ENCODE measurements at regions not wholly inside any gene's neighbourhood (a gene's known extent, or its start where the extent isn't known, plus 50 kb on each side); places are given as distances from the start of the nearest gene placed in this dataset.

GRCh38 chr6:20292905-20293304, 80.6 kb upstream of the MBOAT1 start:
- no peak for DNase-seq
- H3K27ac Mint-ChIP-seq: no peak overlapping the region

GRCh38 chr6:20301256-20301655, 89.0 kb upstream of the MBOAT1 start:
- no peak overlapping the region for H3K4me3 Mint-ChIP-seq
- no peaks in the 10 kb centered on the region for H3K9me3 Mint-ChIP-seq
- no peaks in the 10 kb centered on the region for H3K36me3 Mint-ChIP-seq
- no peak overlapping the region for H3K27ac Mint-ChIP-seq
- H3K4me1 Mint-ChIP-seq: no peaks in the 10 kb centered on the region
- DNase-seq: no peak
- peaks cover 0 to 4% (median 2%) of the 10 kb centered on the region in 3 donors for H3K27me3 Mint-ChIP-seq (ENCODE audit: low read depth in 3 of 3)

More at GRCh38 chr6:20292905-20293304, 80.6 kb upstream of the MBOAT1 start:
- peaks cover 11 to 15% of the 10 kb centered on the region in 2 donors for H3K4me1 Mint-ChIP-seq
- H3K36me3 Mint-ChIP-seq: no peaks in the 10 kb centered on the region
- no peak overlapping the region for H3K4me3 Mint-ChIP-seq
- no peaks in the 10 kb centered on the region for H3K9me3 Mint-ChIP-seq
- H3K27me3 Mint-ChIP-seq (ENCODE audit: low read depth in 3 of 3): peaks cover 1 to 2% (median 2%) of the 10 kb centered on the region in 3 donors

GRCh38 chr6:20302168-20302567, 89.9 kb upstream of the MBOAT1 start:
- no peak for DNase-seq
- Mint-ChIP-seq H3K27ac (no peak overlapping the region), H3K27me3 (ENCODE audit: low read depth in 3 of 3) (peaks cover 0 to 4% (median 2%) of the 10 kb centered on the region in 3 donors), H3K4me1 (no peaks in the 10 kb centered on the region), H3K36me3 (no peaks in the 10 kb centered on the region), H3K9me3 (no peaks in the 10 kb centered on the region), H3K4me3 (no peak overlapping the region)

GRCh38 chr6:20302702-20303251, 90.5 kb upstream of the MBOAT1 start:
- Mint-ChIP-seq H3K4me3 (no peak overlapping the region), H3K27me3 (ENCODE audit: low read depth in 3 of 3) (peaks cover 0 to 4% (median 2%) of the 10 kb centered on the region in 3 donors), H3K27ac (no peak overlapping the region), H3K9me3 (no peaks in the 10 kb centered on the region), H3K4me1 (no peaks in the 10 kb centered on the region), H3K36me3 (no peaks in the 10 kb centered on the region)
- DNase-seq: no peak

GRCh38 chr6:20306491-20306890, 94.2 kb upstream of the MBOAT1 start:
- no peaks in the 10 kb centered on the region for H3K9me3 Mint-ChIP-seq
- peaks cover 3 to 10% (median 3%) of the 10 kb centered on the region in 3 donors for H3K27me3 Mint-ChIP-seq (ENCODE audit: low read depth in 3 of 3)
- H3K27ac Mint-ChIP-seq: no peak overlapping the region
- H3K4me1 Mint-ChIP-seq: no peaks in the 10 kb centered on the region
- H3K36me3 Mint-ChIP-seq: peaks cover 0 to 4% (median 0%) of the 10 kb centered on the region in 3 donors
- no peak for DNase-seq
- no peak overlapping the region for H3K4me3 Mint-ChIP-seq

GRCh38 chr6:20309186-20309585, 92.5 kb upstream of the E2F3 start:
- Mint-ChIP-seq H3K27ac (no peak overlapping the region), H3K4me3 (no peak overlapping the region), H3K36me3 (peaks cover 0 to 4% (median 0%) of the 10 kb centered on the region in 3 donors), H3K9me3 (no peaks in the 10 kb centered on the region), H3K4me1 (peaks cover 0 to 5% of the 10 kb centered on the region in 2 donors), H3K27me3 (ENCODE audit: low read depth in 3 of 3) (peaks cover 3 to 8% (median 3%) of the 10 kb centered on the region in 3 donors)
- no peak for DNase-seq

GRCh38 chr6:20310185-20310584, 91.5 kb upstream of the E2F3 start:
- H3K27ac Mint-ChIP-seq: no peak overlapping the region

GRCh38 chr6:20312606-20313005, 89.1 kb upstream of the E2F3 start:
- no peak overlapping the region for H3K4me3 Mint-ChIP-seq
- peaks cover 0 to 4% (median 0%) of the 10 kb centered on the region in 3 donors for H3K36me3 Mint-ChIP-seq
- H3K4me1 Mint-ChIP-seq: peaks cover 0 to 5% of the 10 kb centered on the region in 2 donors
- H3K27me3 Mint-ChIP-seq (ENCODE audit: low read depth in 3 of 3): peaks cover 3 to 6% (median 4%) of the 10 kb centered on the region in 3 donors
- H3K27ac Mint-ChIP-seq: no peak overlapping the region
- no peak for DNase-seq
- no peaks in the 10 kb centered on the region for H3K9me3 Mint-ChIP-seq

More at GRCh38 chr6:20310185-20310584, 91.5 kb upstream of the E2F3 start:
- Mint-ChIP-seq H3K4me1 (peaks cover 0 to 5% of the 10 kb centered on the region in 2 donors), H3K9me3 (no peaks in the 10 kb centered on the region), H3K27me3 (ENCODE audit: low read depth in 3 of 3) (peaks cover 3 to 6% (median 4%) of the 10 kb centered on the region in 3 donors), H3K4me3 (no peak overlapping the region), H3K36me3 (peaks cover 0 to 4% (median 0%) of the 10 kb centered on the region in 3 donors)
- no peak for DNase-seq

GRCh38 chr6:20313051-20313450, 88.6 kb upstream of the E2F3 start:
- H3K27ac Mint-ChIP-seq: no peak overlapping the region
- peaks cover 0 to 4% (median 0%) of the 10 kb centered on the region in 3 donors for H3K36me3 Mint-ChIP-seq
- H3K27me3 Mint-ChIP-seq (ENCODE audit: low read depth in 3 of 3): peaks cover 3 to 6% (median 4%) of the 10 kb centered on the region in 3 donors
- H3K4me3 Mint-ChIP-seq: no peak overlapping the region
- DNase-seq: no peak
- H3K9me3 Mint-ChIP-seq: no peaks in the 10 kb centered on the region
- H3K4me1 Mint-ChIP-seq: peaks cover 0 to 5% of the 10 kb centered on the region in 2 donors

GRCh38 chr6:20313960-20314530, 87.6 kb upstream of the E2F3 start:
- Mint-ChIP-seq H3K4me1 (peaks cover 2 to 5% of the 10 kb centered on the region in 2 donors), H3K27me3 (ENCODE audit: low read depth in 3 of 3) (peaks cover 1 to 6% (median 1%) of the 10 kb centered on the region in 3 donors), H3K27ac (no peak overlapping the region), H3K9me3 (no peaks in the 10 kb centered on the region), H3K36me3 (no peaks in the 10 kb centered on the region), H3K4me3 (no peak overlapping the region)
- no peak for DNase-seq

- Mint-ChIP-seq H3K9me3 (no peaks in the 10 kb centered on the region), H3K36me3 (no peaks in the 10 kb centered on the region), H3K4me1 (peaks cover 12 to 15% of the 10 kb centered on the region in 2 donors), H3K4me3 (no peak overlapping the region), H3K27me3 (ENCODE audit: low read depth in 3 of 3) (peaks cover 6 to 11% (median 7%) of the 10 kb centered on the region in 3 donors), H3K27ac (no peak overlapping the region)
- DNase-seq: no peak
Measured at GRCh38 chr6:20314866-20315845, 86.5 kb upstream of the E2F3 start.

- Mint-ChIP-seq H3K36me3 (no peaks in the 10 kb centered on the region), H3K9me3 (no peaks in the 10 kb centered on the region), H3K4me3 (no peak overlapping the region), H3K4me1 (peaks cover 19 to 25% of the 10 kb centered on the region in 2 donors), H3K27me3 (ENCODE audit: low read depth in 3 of 3) (peaks cover 6 to 11% (median 7%) of the 10 kb centered on the region in 3 donors), H3K27ac (no peak overlapping the region)
- no peak for DNase-seq
Measured at GRCh38 chr6:20317430-20317829, 84.2 kb upstream of the E2F3 start.

- no peaks in the 10 kb centered on the region for H3K9me3 Mint-ChIP-seq
- H3K4me1 Mint-ChIP-seq: peaks cover 19 to 20% of the 10 kb centered on the region in 2 donors
- no peaks in the 10 kb centered on the region for H3K36me3 Mint-ChIP-seq
- H3K27ac Mint-ChIP-seq: peak overlapping the region in 4 of 6 donors; percentile 95 to 99 (median 98)
- peaks cover 6 to 11% (median 7%) of the 10 kb centered on the region in 3 donors for H3K27me3 Mint-ChIP-seq (ENCODE audit: low read depth in 3 of 3)
- peak overlapping the region; percentile 90 to 97 (median 94) for H3K4me3 Mint-ChIP-seq
- no peak for DNase-seq
Measured at GRCh38 chr6:20318851-20319387, 82.8 kb upstream of the E2F3 start.

All from immature natural killer cell (primary cell).